ENCODE measurements at regions not wholly inside any gene's neighbourhood (a gene's known extent, or its start where the extent isn't known, plus 50 kb on each side); places are given as distances from the start of the nearest gene placed in this dataset.

DNA sequence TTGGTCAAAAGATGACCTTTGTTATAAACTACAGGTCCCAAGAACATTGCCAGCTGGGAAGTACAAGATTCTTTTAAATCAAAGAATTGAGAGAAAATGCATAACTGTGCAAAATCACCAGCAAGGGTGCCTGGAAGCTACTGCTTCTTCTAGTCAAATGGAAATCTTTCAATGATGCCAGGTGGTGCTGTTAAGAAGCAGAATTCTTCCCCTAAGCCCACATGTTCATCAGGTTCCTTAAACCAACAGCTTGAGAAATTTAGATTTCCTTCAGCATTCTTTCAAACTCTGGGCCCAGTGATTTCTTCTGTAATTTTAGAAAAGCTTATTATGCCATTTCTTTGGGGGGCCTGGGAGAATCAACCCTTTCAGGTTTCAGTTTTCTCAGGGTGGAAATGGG, 207.8 kb upstream of the WSCD1 start:
- no peak overlapping the region for H3K14ac ChIP-seq (replicated peaks; ENCODE audit: low read depth, low read length)
- H4K5ac ChIP-seq (ENCODE audit: low read depth, low read length), result no peak overlapping the region
- no peak overlapping the region for H3K27ac ChIP-seq (ENCODE audit: insufficient read depth, low read length)
- H4K91ac ChIP-seq (ENCODE audit: insufficient read depth, low read depth, low read length), result no peak overlapping the region
- no peak for DNase-seq
- ChIA-PET POLR2A (ENCODE audit: unreplicated experiment) (no interaction called here), CTCF (no interaction called here)
- H4K8ac ChIP-seq (ENCODE audit: low read depth in 2 of 2, low read length in 2 of 2), result no peak overlapping the region
- no peak overlapping the region for H2BK5ac ChIP-seq (ENCODE audit: low read depth, low read length, poor library complexity, severe bottlenecking)
- no peak overlapping the region for H2AK9ac ChIP-seq (replicated peaks; ENCODE audit: low read depth, low read length, poor library complexity)
- no peak overlapping the region for H3K4me2 ChIP-seq (ENCODE audit: low read depth, low read length)
- no peak overlapping the region for H2BK120ac ChIP-seq (ENCODE audit: low read depth, low read length)
- TF ChIP-seq FOS (IDR thresholded peaks at IDR 0.05; ENCODE audit: low read depth, low read length) (no peak), CEBPB (IDR thresholded peaks at IDR 0.05; ENCODE audit: low read depth, low read length) (no peak), MXI1 (IDR thresholded peaks at IDR 0.05; ENCODE audit: borderline replicate concordance, low read depth, low read length) (no peak), RCOR1 (IDR thresholded peaks at IDR 0.05; ENCODE audit: insufficient replicate concordance, low read length) (no peak), CHD1 (IDR thresholded peaks at IDR 0.05; ENCODE audit: low read depth, low read length) (no peak), POLR2A (IDR thresholded peaks at IDR 0.05; ENCODE audit: low read depth, low read length) (no peak), NFE2L2 (IDR thresholded peaks at IDR 0.05; ENCODE audit: low read depth, low read length) (no peak), MAZ (IDR thresholded peaks at IDR 0.05; ENCODE audit: borderline replicate concordance, low read depth, low read length) (no peak), MAFK (IDR thresholded peaks at IDR 0.05; ENCODE audit: low read depth, low read length) (no peak), SMC3 (IDR thresholded peaks at IDR 0.05; ENCODE audit: low read depth, low read length) (no peak), BHLHE40 (IDR thresholded peaks at IDR 0.05; ENCODE audit: low read depth, low read length) (no peak), RAD21 (IDR thresholded peaks at IDR 0.05; ENCODE audit: low read length) (no peak), RFX5 (IDR thresholded peaks at IDR 0.05; ENCODE audit: low read depth, low read length) (no peak)
- TF ChIP-seq, protein P1, sequence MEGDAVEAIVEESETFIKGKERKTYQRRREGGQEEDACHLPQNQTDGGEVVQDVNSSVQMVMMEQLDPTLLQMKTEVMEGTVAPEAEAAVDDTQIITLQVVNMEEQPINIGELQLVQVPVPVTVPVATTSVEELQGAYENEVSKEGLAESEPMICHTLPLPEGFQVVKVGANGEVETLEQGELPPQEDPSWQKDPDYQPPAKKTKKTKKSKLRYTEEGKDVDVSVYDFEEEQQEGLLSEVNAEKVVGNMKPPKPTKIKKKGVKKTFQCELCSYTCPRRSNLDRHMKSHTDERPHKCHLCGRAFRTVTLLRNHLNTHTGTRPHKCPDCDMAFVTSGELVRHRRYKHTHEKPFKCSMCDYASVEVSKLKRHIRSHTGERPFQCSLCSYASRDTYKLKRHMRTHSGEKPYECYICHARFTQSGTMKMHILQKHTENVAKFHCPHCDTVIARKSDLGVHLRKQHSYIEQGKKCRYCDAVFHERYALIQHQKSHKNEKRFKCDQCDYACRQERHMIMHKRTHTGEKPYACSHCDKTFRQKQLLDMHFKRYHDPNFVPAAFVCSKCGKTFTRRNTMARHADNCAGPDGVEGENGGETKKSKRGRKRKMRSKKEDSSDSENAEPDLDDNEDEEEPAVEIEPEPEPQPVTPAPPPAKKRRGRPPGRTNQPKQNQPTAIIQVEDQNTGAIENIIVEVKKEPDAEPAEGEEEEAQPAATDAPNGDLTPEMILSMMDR (conservative IDR thresholded peaks at IDR 0.05; ENCODE audit: low read depth, low read length), result no peak
- TF ChIP-seq, protein P2, sequence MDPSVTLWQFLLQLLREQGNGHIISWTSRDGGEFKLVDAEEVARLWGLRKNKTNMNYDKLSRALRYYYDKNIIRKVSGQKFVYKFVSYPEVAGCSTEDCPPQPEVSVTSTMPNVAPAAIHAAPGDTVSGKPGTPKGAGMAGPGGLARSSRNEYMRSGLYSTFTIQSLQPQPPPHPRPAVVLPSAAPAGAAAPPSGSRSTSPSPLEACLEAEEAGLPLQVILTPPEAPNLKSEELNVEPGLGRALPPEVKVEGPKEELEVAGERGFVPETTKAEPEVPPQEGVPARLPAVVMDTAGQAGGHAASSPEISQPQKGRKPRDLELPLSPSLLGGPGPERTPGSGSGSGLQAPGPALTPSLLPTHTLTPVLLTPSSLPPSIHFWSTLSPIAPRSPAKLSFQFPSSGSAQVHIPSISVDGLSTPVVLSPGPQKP (IDR thresholded peaks at IDR 0.05; ENCODE audit: borderline replicate concordance, low read depth, low read length), result no peak
- TF ChIP-seq, protein P3, sequence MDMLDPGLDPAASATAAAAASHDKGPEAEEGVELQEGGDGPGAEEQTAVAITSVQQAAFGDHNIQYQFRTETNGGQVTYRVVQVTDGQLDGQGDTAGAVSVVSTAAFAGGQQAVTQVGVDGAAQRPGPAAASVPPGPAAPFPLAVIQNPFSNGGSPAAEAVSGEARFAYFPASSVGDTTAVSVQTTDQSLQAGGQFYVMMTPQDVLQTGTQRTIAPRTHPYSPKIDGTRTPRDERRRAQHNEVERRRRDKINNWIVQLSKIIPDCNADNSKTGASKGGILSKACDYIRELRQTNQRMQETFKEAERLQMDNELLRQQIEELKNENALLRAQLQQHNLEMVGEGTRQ (IDR thresholded peaks at IDR 0.05; ENCODE audit: low read depth, low read length), result no peak
- H3K4me1 ChIP-seq (ENCODE audit: control insufficient read depth, insufficient read depth, low read length), result no peaks in the 10 kb centered on the region
- no peak overlapping the region for H3K4me3 ChIP-seq (ENCODE audit: insufficient read depth, low read depth, low read length)
- no peak overlapping the region for H2BK20ac ChIP-seq (ENCODE audit: low read depth, low read length)
- H3K9me1 ChIP-seq (ENCODE audit: insufficient read depth, low read length), result no peaks in the 10 kb centered on the region
- ATAC-seq (ENCODE audit: low read depth), result no peak
- no peak overlapping the region for H3K56ac ChIP-seq (ENCODE audit: extremely low read depth, insufficient read depth, low read length)
- H4K20me1 ChIP-seq (ENCODE audit: insufficient read depth, low read length), result no peaks in the 10 kb centered on the region
- no peak overlapping the region for H3K23ac ChIP-seq (ENCODE audit: low read depth, low read length)
- H3K4ac ChIP-seq (ENCODE audit: low read depth, low read length), result no peak overlapping the region
- no peak overlapping the region for H3K9ac ChIP-seq (ENCODE audit: low read depth, low read length)
- no peaks in the 10 kb centered on the region for H3K36me3 ChIP-seq (ENCODE audit: control insufficient read depth, insufficient read depth, low read length)
- BruUV-seq (replicated peaks), result no TSS peak
- H2BK15ac ChIP-seq (ENCODE audit: low read depth, low read length), result no peak overlapping the region
- no peaks in the 10 kb centered on the region for H3K79me1 ChIP-seq (ENCODE audit: low read depth in 1 of 2, low read length in 2 of 2)
- no peak overlapping the region for H2AK5ac ChIP-seq (ENCODE audit: low read depth, low read length)
- dilution Hi-C loops (cut with HindIII; ENCODE audit: low sequenced_read_pairs, unreplicated experiment), result no loop called here
- H3K27me3 ChIP-seq (ENCODE audit: control insufficient read depth, insufficient read depth, low read length), result no peaks in the 10 kb centered on the region; the same call in 1 of the 2 replicates
- intact Hi-C loops (cut with micrococcal nuclease), result no loop called here
- in situ Hi-C loops (cut with MboI; ENCODE audit: low sequenced_read_pairs), result no loop called here
- peaks cover 2% of the 10 kb centered on the region; the same call in 1 of the 2 replicates for H3K9me3 ChIP-seq (ENCODE audit: control insufficient read depth, insufficient read depth, low read length)
- H3K18ac ChIP-seq (ENCODE audit: low read depth, low read length), result no peak overlapping the region
- H2AFZ ChIP-seq (replicated peaks; ENCODE audit: low read length, poor library complexity), result no peak overlapping the region
